ENCODE measurements at regions not wholly inside any gene's neighbourhood (a gene's known extent, or its start where the extent isn't known, plus 50 kb on each side); places are given as distances from the start of the nearest gene placed in this dataset.

- DNase-seq (ENCODE audit: low read depth in 2 of 2, low spot score in 1 of 2) = no peak
Observed at GRCh38 chr11:33646629-33647028, 54.0 kb downstream of the C11orf91 start.

- DNase-seq (ENCODE audit: low read depth in 2 of 2, low spot score in 1 of 2) = no peak
Observed at GRCh38 chr11:33646168-33646567, 54.5 kb downstream of the C11orf91 start.

- no peak for DNase-seq (ENCODE audit: low read depth in 2 of 2, low spot score in 1 of 2)
Observed at GRCh38 chr11:33645686-33646085, 54.9 kb downstream of the C11orf91 start.

- DNase-seq (ENCODE audit: low read depth in 2 of 2, low spot score in 1 of 2) = no peak
Observed at GRCh38 chr11:33643167-33643824, 57.3 kb downstream of the C11orf91 start.

GRCh38 chr11:33642461-33643166 lies 58.0 kb downstream of the C11orf91 start:
- DNase-seq (ENCODE audit: low read depth in 2 of 2, low spot score in 1 of 2) = no peak

GRCh38 chr11:33640730-33641371 lies 59.8 kb downstream of the C11orf91 start:
- DNase-seq (ENCODE audit: low read depth in 2 of 2, low spot score in 1 of 2) = no peak

- no peak for DNase-seq (ENCODE audit: low read depth in 2 of 2, low spot score in 1 of 2)
Observed at GRCh38 chr11:33638608-33639007, 62.0 kb downstream of the C11orf91 start.

- DNase-seq (ENCODE audit: low read depth in 2 of 2, low spot score in 1 of 2) = no peak
Observed at GRCh38 chr11:33636104-33636503, 64.5 kb downstream of the C11orf91 start.

- no peak for DNase-seq (ENCODE audit: low read depth in 2 of 2, low spot score in 1 of 2)
Observed at GRCh38 chr11:33635161-33635560, 65.5 kb downstream of the C11orf91 start.

- no peak for DNase-seq (ENCODE audit: low read depth in 2 of 2, low spot score in 1 of 2)
Observed at GRCh38 chr11:33634291-33634834, 66.3 kb downstream of the C11orf91 start.

- no peak for DNase-seq (ENCODE audit: low read depth in 2 of 2, low spot score in 1 of 2)
Observed at GRCh38 chr11:33633251-33634003, 67.2 kb downstream of the C11orf91 start.

GRCh38 chr11:33631749-33632091 lies 68.9 kb downstream of the C11orf91 start:
- DNase-seq (ENCODE audit: low read depth in 2 of 2, low spot score in 1 of 2) = no peak

GRCh38 chr11:33630936-33631748 lies 69.5 kb downstream of the C11orf91 start:
- DNase-seq (ENCODE audit: low read depth in 2 of 2, low spot score in 1 of 2) = no peak

- no peak for DNase-seq (ENCODE audit: low read depth in 2 of 2, low spot score in 1 of 2)
Observed at GRCh38 chr11:33624083-33624482, 76.5 kb downstream of the C11orf91 start.

- DNase-seq (ENCODE audit: low read depth in 2 of 2, low spot score in 1 of 2) = no peak
Observed at GRCh38 chr11:33622806-33623205, 77.8 kb downstream of the C11orf91 start.

- DNase-seq (ENCODE audit: low read depth in 2 of 2, low spot score in 1 of 2) = no peak
Observed at GRCh38 chr11:33622186-33622585, 78.4 kb downstream of the C11orf91 start.

- DNase-seq (ENCODE audit: low read depth in 2 of 2, low spot score in 1 of 2) = no peak
Observed at GRCh38 chr11:33620423-33621171, 80.0 kb downstream of the C11orf91 start.

GRCh38 chr11:33618956-33619355 lies 81.7 kb downstream of the C11orf91 start:
- DNase-seq (ENCODE audit: low read depth in 2 of 2, low spot score in 1 of 2) = no peak

GRCh38 chr11:33618351-33618710 lies 82.3 kb downstream of the C11orf91 start:
- no peak for DNase-seq (ENCODE audit: low read depth in 2 of 2, low spot score in 1 of 2)

All from stimulated activated CD8-positive, alpha-beta memory T cell treated with anti-CD3 and anti-CD28 coated beads, Interleukin-4, amount 100 ng/mL, for 4 hours (primary cell).